HAP-1 (cell line): ENCODE measurements at regions not wholly inside any gene's neighbourhood (a gene's known extent, or its start where the extent isn't known, plus 50 kb on each side); places are given as distances from the start of the nearest gene placed in this dataset.

Experiments used
- DNase-seq, 2 experiments: peaks; one replicate each; pipeline ENCODE4 v3.0.0-alpha.2; 2016 to 2020; ENCODE audit warnings: low spot score in 2 of 2
- H3K27me3 ChIP-seq: fragments of 250-450 bp; sonication (Bioruptor Pico); 2 replicates; pipeline ENCODE4 v1.5.1; 2020; ENCODE audit warnings: low read depth, mild to moderate bottlenecking, moderate library complexity
- H3K36me3 ChIP-seq: fragments of 250-450 bp; sonication (Bioruptor Pico); replicated peaks from 2 replicates; pipeline ENCODE4 v1.5.1; 2020; ENCODE audit warnings: mild to moderate bottlenecking
- H3K4me1 ChIP-seq: fragments of 250-450 bp; sonication (Bioruptor Pico); 2 replicates; pipeline ENCODE4 v1.5.1; 2020; ENCODE audit warnings: mild to moderate bottlenecking
- H3K4me3 ChIP-seq: fragments of 250-450 bp; sonication (Bioruptor Pico); 2 replicates; pipeline ENCODE4 v1.5.1; 2020; ENCODE audit warnings: mild to moderate bottlenecking, moderate library complexity
- H3K9me3 ChIP-seq: fragments of 250-450 bp; sonication (Bioruptor Pico); 2 replicates; pipeline ENCODE4 v1.5.1; 2020; ENCODE audit warnings: mild to moderate bottlenecking, moderate library complexity
- in situ Hi-C: fragments of 300-500 bp; cut with MboI; formaldehyde crosslinking; loops from 3 replicates; pipeline ENCODE4 v1.14.3; 2020; ENCODE audit warnings: low sequenced_read_pairs, inconsistent platforms, mixed read lengths

DNA sequence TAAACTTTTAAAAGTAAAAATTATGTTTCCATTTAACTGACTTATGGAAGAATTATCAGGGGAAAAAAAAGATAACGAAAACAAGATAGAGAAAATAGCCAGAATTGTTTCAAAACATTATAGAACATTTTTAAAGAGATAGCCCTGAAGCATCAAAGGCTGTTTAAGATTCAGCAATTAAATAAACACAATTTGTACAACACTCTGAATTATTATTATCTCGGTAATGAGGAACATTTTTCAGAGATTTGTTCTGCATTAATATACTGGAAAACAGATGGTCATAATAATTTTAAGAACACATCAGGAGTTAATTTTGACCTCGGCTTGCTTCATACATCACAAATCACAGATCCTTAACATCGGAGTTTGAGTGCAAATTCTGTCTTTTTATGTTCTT is 643.8 kb downstream of the SORCS1 start:
- in situ Hi-C loops: no loop called here
- no peak for DNase-seq
- H3K27me3 ChIP-seq: no peaks in the 10 kb centered on the region
- no peaks in the 10 kb centered on the region for H3K36me3 ChIP-seq
- H3K4me3 ChIP-seq: no peak overlapping the region
- no peaks in the 10 kb centered on the region for H3K4me1 ChIP-seq
- H3K9me3 ChIP-seq: no peaks in the 10 kb centered on the region

DNA sequence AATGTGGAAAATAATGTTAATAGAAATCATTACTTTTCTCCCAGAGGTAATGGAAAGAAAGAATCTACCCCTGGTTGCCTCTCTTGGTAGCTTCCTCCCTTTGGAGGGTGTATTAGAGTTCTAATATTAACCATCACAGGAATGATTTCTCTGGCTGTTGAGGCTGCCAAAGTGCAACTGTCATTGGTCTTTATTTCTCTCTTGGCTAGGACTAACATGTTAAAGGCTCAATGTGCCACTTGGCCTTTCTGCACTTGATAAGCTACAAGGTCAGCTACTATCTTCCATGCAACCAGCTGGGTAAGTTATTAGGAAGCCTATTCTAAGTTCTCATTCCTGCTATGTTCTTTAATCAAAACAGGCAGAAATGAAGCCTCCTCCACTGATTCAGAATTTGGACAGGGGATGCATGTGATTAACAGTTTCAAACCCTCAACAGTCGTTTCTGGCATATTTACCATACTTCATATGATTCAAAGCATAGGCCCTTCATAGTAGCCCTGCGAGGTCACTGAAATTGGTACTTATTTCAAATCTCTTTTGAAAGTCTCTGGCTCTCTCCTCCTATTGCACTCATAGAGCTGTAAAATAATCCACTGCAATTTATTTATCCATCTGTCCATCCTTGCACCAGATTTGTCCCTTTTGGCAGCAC is 645.0 kb downstream of the SORCS1 start:
- DNase-seq: no peak
- H3K9me3 ChIP-seq: no peaks in the 10 kb centered on the region
- no peaks in the 10 kb centered on the region for H3K27me3 ChIP-seq
- no peaks in the 10 kb centered on the region for H3K36me3 ChIP-seq
- in situ Hi-C loops: no loop called here
- no peaks in the 10 kb centered on the region for H3K4me1 ChIP-seq
- H3K4me3 ChIP-seq: no peak overlapping the region

DNA sequence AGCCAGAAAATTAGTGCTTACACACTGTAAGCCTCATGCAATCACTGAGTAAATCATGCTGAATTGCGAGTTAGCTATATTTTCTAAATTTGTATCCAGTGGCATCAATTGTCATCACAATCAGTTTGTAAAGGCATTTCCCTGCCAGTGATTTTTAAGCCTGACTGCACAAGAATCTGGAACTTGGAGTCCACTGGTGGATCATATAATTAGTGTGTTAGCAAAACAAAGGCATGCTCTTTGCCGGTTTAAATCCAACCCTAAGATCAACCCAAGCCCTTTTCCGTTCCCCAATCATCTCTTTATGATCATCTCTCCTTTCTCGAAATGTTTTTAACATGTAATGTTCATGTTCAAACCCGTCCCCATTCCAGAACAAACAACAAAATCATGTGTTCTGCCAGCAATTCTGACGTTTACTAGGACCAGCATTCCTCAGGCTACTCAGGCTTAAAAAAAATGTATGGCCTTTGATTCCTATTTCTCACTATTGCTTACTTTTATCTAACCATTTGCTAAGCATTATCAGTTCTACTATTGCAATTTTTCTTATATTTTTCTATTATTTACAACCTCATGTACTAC is 649.2 kb downstream of the SORCS1 start:
- no peaks in the 10 kb centered on the region for H3K36me3 ChIP-seq
- DNase-seq: no peak
- no peak overlapping the region for H3K4me3 ChIP-seq
- H3K4me1 ChIP-seq: no peaks in the 10 kb centered on the region
- H3K27me3 ChIP-seq: no peaks in the 10 kb centered on the region
- in situ Hi-C loops: no loop called here
- no peaks in the 10 kb centered on the region for H3K9me3 ChIP-seq

DNA sequence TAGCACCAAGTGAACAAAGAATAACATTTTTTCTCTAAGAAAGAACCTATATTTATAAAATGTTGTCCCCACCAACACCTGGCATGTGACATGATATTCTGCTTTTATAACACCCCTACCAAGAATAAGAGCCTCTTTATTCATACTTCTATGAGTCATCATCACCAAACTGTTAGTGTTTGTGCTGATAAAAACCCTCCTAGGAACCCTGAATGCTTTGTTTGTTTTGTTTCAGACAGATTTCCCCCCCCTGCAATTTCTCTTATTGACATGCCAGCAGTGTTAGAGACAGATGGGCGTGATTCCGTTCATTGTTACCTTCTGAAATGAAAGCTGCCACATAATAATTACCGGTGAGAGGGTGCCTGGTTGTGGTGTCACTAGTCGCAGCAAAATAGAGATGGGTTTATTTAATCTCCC is 651.1 kb downstream of the SORCS1 start:
- H3K4me3 ChIP-seq: no peak overlapping the region
- DNase-seq: no peak
- no peaks in the 10 kb centered on the region for H3K9me3 ChIP-seq
- in situ Hi-C loops: no loop called here
- H3K36me3 ChIP-seq: no peaks in the 10 kb centered on the region
- H3K27me3 ChIP-seq: no peaks in the 10 kb centered on the region
- H3K4me1 ChIP-seq: no peaks in the 10 kb centered on the region

DNA sequence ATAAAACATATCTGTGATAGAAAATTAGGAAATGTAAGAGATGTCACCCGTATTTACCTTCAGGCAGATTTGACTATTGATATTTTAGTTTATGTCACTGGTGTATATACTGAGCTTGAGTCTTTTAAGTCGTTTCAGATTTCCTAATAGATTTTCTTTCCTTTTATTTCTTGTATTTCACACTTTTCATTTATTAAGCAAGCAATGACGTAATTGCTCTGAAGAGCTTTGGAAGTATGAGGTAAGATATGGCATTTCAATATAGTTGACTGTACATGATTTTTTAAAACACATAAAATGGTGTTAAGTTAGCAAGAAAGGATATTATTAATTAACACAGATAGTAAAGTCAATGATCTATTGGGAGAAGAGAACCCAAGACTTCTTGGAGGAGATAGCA is 652.6 kb downstream of the SORCS1 start:
- Histone ChIP-seq H3K4me3 (no peak overlapping the region), H3K9me3 (no peaks in the 10 kb centered on the region), H3K4me1 (no peaks in the 10 kb centered on the region), H3K27me3 (no peaks in the 10 kb centered on the region), H3K36me3 (no peaks in the 10 kb centered on the region)
- in situ Hi-C loops: no loop called here
- DNase-seq: no peak

DNA sequence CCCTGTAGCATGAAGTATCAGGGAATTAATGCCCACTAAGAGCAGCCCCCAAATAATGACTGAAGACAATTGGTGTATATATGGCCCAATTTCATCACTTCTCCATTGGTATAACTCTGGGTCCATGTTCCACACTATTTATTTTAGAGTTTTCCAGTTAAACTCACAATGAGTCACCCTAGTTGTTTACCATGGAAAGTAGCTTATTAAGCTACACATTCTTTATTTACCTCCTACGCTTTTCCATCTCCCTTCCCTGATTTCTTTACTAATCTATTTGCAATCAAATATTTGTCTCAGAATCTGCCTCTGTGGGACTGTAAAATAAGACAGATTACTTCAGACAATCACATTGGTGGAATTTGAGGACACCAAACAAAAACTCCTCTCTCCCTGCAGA is 655.6 kb downstream of the SORCS1 start:
- Histone ChIP-seq H3K36me3 (no peaks in the 10 kb centered on the region), H3K4me1 (no peaks in the 10 kb centered on the region), H3K27me3 (no peaks in the 10 kb centered on the region), H3K4me3 (no peak overlapping the region), H3K9me3 (no peaks in the 10 kb centered on the region)
- in situ Hi-C loops: no loop called here
- DNase-seq: no peak

DNA sequence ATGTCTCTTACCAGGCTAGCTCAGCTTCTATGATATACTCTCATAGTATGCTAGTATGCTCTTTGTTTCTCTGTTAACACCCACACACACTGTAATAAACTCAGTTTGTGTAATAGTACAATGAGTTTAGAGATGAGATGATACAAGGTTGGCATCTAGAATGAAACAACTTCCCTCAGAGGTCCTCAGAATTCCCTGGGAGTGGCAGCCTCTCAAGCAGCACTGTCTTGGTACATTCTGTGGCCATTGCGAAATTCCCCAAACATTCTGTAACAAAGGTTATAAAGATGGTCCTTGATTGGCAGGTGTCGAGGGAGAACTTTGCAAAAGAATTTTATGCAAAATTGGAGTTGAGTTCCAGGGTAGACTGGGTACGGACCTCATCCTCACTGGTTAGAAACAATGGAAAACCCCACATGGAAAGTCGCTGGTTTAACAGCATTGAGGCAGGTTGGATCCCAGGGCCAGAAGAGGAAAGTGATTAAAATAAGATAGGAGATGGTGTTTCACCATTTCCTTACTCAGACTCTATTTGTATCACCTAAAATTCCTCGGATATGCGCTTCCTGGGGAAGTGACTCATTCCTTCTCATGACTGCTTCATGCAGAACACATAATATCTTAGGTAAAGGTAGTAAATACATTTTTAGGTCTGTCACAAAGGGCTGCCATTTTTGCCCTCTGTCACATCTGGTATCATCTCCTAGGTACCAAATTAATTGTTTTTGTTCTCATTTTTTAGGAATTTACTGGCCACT is 657.8 kb downstream of the SORCS1 start:
- Histone ChIP-seq H3K4me3 (no peak overlapping the region), H3K9me3 (no peaks in the 10 kb centered on the region), H3K36me3 (no peaks in the 10 kb centered on the region), H3K27me3 (no peaks in the 10 kb centered on the region), H3K4me1 (no peaks in the 10 kb centered on the region)
- no peak for DNase-seq
- in situ Hi-C loops: no loop called here

DNA sequence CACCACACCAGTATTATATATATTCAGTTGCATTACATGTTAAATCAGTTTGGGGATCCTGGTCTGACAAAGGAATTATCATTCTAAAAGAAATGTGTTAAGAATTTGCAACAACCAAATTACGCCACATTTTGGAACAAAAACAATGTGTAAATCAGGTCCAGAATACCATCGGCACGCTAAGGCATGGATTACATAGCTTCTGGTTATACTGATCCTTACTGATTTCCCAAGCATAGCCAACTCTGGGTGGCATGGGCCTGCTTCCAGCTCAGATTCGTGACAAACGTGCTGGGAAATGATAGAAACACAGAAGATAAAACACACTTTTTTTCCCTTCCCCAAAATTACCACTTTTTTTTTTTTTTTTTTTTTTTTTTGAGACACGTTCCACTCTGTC is 660.0 kb downstream of the SORCS1 start:
- Histone ChIP-seq H3K4me3 (no peak overlapping the region), H3K4me1 (no peaks in the 10 kb centered on the region), H3K36me3 (no peaks in the 10 kb centered on the region), H3K27me3 (no peaks in the 10 kb centered on the region), H3K9me3 (no peaks in the 10 kb centered on the region)
- no peak for DNase-seq
- in situ Hi-C loops: no loop called here

DNA sequence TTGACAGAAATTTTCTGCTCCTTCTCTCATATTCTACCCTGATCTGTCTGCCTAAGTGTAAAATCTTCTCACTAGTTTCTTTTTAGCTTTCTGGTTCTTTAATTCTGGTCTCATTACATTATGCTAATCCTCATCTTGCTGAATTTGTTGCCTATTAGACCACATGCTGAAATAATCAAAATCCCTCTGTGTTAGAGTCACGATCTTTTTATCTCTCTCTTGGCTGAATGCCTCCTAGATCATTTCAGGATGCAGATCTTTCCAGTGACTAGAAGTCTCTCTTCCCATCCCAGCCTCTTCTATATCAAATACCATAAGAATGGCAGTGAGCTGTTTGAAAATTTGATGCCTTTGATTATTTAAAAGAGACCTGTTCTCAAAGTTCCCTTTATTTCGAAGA is 661.9 kb downstream of the SORCS1 start:
- H3K4me1 ChIP-seq: no peaks in the 10 kb centered on the region
- in situ Hi-C loops: no loop called here
- no peaks in the 10 kb centered on the region for H3K27me3 ChIP-seq
- no peak overlapping the region for H3K4me3 ChIP-seq
- DNase-seq: no peak
- no peaks in the 10 kb centered on the region for H3K36me3 ChIP-seq
- H3K9me3 ChIP-seq: no peaks in the 10 kb centered on the region

DNA sequence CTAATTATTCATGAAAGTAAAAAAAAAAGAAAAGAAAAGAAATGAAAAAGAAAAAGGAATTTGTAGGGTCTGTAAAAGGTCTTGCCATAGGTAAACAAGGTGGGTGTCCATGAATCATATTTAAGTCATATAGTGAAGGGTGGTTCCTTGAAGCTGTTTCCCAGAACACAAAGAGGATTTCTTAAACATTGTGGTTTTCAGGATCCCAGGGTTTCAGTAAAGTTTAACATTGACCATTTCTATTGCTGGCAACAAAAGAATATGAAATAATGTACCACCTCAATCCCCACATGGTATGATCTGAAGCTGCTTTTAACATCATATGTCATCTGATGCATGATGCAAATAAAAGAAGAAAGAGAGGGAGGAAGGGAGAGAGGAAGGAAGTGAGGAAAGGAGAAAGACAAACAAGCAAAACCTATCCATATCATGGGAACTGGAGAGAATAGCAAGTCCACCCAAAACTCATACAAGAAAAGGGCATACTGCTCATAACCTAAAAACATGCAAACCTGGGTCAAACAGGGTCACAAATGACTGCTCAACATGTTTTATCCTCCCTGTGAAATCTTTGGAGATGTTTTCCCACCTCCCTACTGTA is 663.5 kb downstream of the SORCS1 start:
- in situ Hi-C loops: no loop called here
- Histone ChIP-seq H3K27me3 (no peaks in the 10 kb centered on the region), H3K36me3 (no peaks in the 10 kb centered on the region)

DNA sequence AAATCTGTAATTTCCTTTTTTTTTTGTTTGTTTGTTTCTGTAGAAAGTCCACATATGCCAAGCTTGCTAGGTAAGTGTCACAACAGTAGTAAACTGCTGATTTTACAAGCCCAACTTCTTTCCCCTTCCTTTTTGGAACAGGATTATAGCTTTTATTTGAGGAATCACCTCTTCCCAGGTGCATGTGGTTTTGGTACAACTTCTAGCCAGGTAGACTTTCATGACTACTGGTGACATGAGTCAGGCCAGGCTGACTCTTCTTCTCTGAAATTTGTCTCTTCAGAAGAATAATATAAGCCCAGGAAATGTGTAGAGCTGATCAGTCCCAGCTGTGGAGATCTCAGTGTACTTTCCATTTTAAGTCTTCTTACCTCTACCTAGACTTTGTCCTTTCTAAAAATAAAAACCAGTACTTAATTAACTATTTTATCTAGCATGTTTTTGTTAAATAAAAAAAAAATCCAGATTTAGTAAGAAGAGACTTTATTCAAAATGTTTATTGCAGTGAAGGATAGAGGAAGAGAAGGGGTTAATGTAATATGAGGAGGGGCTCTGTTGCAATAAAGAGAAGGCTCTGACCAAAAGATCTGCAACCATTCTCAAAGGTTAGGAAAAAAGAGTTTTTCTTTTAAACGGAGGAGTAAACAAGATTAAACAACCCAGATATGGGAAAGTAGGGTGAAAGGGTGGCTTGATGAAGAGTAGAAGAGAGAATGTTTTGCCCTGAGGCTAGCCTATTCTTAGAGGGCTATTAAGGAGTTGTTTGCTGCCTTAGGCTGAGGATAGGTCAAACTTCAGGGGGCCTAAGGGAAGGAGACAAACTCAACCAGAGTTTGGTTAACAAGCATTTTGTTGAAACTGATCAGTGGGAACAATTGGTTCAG is 664.2 kb downstream of the SORCS1 start:
- no peaks in the 10 kb centered on the region for H3K4me1 ChIP-seq
- in situ Hi-C loops: no loop called here
- no peaks in the 10 kb centered on the region for H3K9me3 ChIP-seq
- H3K27me3 ChIP-seq: no peaks in the 10 kb centered on the region
- H3K36me3 ChIP-seq: no peaks in the 10 kb centered on the region
- no peak for DNase-seq
- no peak overlapping the region for H3K4me3 ChIP-seq

More for the DNA sequence above, 663.5 kb downstream of the SORCS1 start:
- H3K9me3 ChIP-seq: no peaks in the 10 kb centered on the region
- no peak for DNase-seq
- H3K4me3 ChIP-seq: no peak overlapping the region
- H3K4me1 ChIP-seq: no peaks in the 10 kb centered on the region

DNA sequence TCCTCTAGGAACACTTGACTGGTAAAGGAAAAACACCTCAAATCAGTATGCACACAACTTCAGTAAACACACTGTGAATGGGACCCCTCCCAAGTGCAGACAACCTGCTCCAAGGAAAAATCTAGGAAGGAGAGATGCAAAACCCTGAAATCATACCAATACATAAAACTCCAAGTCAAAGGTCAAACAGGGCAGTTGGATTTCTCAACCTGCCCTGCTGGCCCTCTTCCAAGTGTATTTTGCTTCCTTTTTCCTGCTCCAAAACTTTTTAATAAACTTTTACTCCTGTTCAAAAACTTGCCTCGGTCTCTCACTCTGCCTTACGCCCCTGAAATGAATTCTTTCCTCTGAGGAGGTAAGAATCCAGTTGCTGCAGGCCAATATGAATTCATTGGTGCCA is 665.1 kb downstream of the SORCS1 start:
- Histone ChIP-seq H3K4me1 (no peaks in the 10 kb centered on the region), H3K36me3 (no peaks in the 10 kb centered on the region), H3K27me3 (no peaks in the 10 kb centered on the region), H3K4me3 (no peak overlapping the region), H3K9me3 (no peaks in the 10 kb centered on the region)
- DNase-seq: no peak
- in situ Hi-C loops: no loop called here

DNA sequence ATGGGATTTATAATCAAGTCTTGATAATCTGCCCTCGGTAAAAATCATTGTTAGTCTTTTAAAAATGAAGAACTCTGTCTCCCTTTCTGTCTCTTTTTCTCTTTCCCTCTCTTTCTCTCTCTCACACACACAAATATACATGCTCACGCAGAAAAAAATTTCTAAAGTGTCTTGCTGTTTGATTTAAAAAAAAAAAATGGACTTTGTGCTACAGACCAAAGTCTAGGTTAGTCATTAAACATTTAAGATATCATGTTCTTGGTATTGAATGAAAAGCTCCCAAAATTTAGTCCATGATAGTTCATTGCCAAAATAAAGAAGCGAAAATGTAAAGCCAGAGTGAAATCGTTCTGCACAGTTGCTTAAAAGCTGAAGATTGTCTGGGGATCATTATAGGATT is 665.8 kb downstream of the SORCS1 start:
- no peak for DNase-seq

More for the DNA sequence above, 665.8 kb downstream of the SORCS1 start:
- Histone ChIP-seq H3K36me3 (no peaks in the 10 kb centered on the region), H3K4me3 (no peak overlapping the region), H3K9me3 (no peaks in the 10 kb centered on the region), H3K27me3 (no peaks in the 10 kb centered on the region), H3K4me1 (no peaks in the 10 kb centered on the region)
- in situ Hi-C loops: no loop called here
